A673 (cell line): ENCODE measurements at regions not wholly inside any gene's neighbourhood (a gene's known extent, or its start where the extent isn't known, plus 50 kb on each side); places are given as distances from the start of the nearest gene placed in this dataset.
"Not testable (repeated sequence)": the region's sequence is repeated elsewhere in the genome, so short reads cannot be mapped to it uniquely, and the experiment has no call there.

Experiments used
- BruUV-seq: library from RNA; stranded (reverse); fragments of 400-500 nt; replicated peaks from 2 replicates; lab custom pipeline; 2021; lab: Mats Ljungman, UMichigan
- CTCF ChIA-PET: fragments of 300-600 bp; sonication (Branson Sonifier 250); formaldehyde crosslinking; loops from one replicate; lab custom pipeline; 2022; ENCODE audit warnings: antibody characterized with exemption; lab: Charles Lee
- POLR2A ChIA-PET: fragments of 300-600 bp; sonication (Branson Sonifier 250); formaldehyde crosslinking; loops from one replicate; lab custom pipeline; 2022; ENCODE audit warnings: antibody characterized with exemption; ENCODE audit not compliant: low non-redundant PET; lab: Charles Lee
- DNase-seq: peaks from one replicate; pipeline ENCODE4 v3.0.0-alpha.2; 2015; ENCODE audit warnings: low spot score
- H3K27ac ChIP-seq: fragments of 200-600 bp; sonication (generic); 2 replicates; pipeline ENCODE4 v1.5.1; 2016; ENCODE audit warnings: mixed run types, low read depth, mild to moderate bottlenecking, mixed read lengths, antibody characterized with exemption, low read length; ENCODE audit not compliant: poor library complexity, severe bottlenecking
- H3K27me3 ChIP-seq: fragments of 200-600 bp; sonication (generic); replicated peaks from 2 replicates; pipeline ENCODE4 v1.6.1; 2017; ENCODE audit warnings: mixed run types, low read depth, mild to moderate bottlenecking, mixed read lengths, antibody characterized with exemption, low read length; ENCODE audit not compliant: insufficient read depth, poor library complexity
- H3K36me3 ChIP-seq: fragments of 200-600 bp; sonication (generic); 2 replicates; pipeline ENCODE4 v1.6.1; 2016; ENCODE audit warnings: mixed run types, mild to moderate bottlenecking, mixed read lengths, antibody characterized with exemption, low read length; ENCODE audit not compliant: insufficient read depth, poor library complexity, severe bottlenecking
- H3K4me1 ChIP-seq: fragments of 200-600 bp; sonication (generic); 2 replicates; pipeline ENCODE4 v1.6.1; 2017; ENCODE audit warnings: mixed run types, mild to moderate bottlenecking, mixed read lengths, antibody characterized with exemption, low read length; ENCODE audit not compliant: insufficient read depth, poor library complexity, severe bottlenecking
- H3K4me3 ChIP-seq: fragments of 200-600 bp; sonication (generic); 2 replicates; pipeline ENCODE4 v1.5.1; 2016; ENCODE audit warnings: low read depth, mixed run types, mild to moderate bottlenecking, mixed read lengths, low read length; ENCODE audit not compliant: poor library complexity, severe bottlenecking
- H3K9me3 ChIP-seq: fragments of 200-600 bp; sonication (generic); 2 replicates; pipeline ENCODE4 v1.6.1; 2016; ENCODE audit warnings: mixed run types, low read depth, mild to moderate bottlenecking, mixed read lengths, antibody characterized with exemption, low read length; ENCODE audit not compliant: poor library complexity, severe bottlenecking
- CTCF ChIP-seq: fragments of 300-800, 200-600 bp; sonication (generic); conservative IDR thresholded peaks from 2 replicates; pipeline ENCODE4 v1.5.1; 2017; ENCODE audit warnings: low read depth, mild to moderate bottlenecking, antibody characterized with exemption, low read length, moderate library complexity, mixed read lengths
- intact Hi-C: fragments of 100-400 bp; cut with micrococcal nuclease; formaldehyde crosslinking; loops from one replicate; pipeline ENCODE4 v1.10.0; 2022; ENCODE audit not compliant: unreplicated experiment

DNA sequence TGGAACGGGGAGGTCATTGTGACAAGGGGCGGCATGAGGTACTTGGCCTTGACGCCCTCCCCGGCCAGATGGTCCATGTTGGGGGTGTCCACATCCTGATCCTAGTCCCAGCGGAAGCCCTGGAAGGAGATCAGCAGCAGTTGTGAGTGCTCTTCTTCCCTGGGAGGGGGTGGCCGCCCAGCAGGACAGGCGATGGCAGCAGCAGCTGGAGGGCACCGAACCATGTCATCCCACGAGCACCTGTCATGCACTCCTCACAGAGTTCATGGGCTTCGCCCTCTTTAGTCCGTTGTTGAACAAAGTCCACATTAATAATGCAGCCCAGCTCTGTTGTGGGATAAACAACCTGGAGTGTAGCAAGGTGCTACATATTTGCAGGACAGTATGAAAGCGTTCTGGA lies 130.7 kb downstream of the UNC93B1 start:
- H3K4me1 ChIP-seq, H3K27ac ChIP-seq, H3K4me3 ChIP-seq, DNase-seq, H3K9me3 ChIP-seq, H3K27me3 ChIP-seq, intact Hi-C loops, H3K36me3 ChIP-seq, POLR2A ChIA-PET, CTCF ChIA-PET, BruUV-seq: not testable (repeated sequence)

DNA sequence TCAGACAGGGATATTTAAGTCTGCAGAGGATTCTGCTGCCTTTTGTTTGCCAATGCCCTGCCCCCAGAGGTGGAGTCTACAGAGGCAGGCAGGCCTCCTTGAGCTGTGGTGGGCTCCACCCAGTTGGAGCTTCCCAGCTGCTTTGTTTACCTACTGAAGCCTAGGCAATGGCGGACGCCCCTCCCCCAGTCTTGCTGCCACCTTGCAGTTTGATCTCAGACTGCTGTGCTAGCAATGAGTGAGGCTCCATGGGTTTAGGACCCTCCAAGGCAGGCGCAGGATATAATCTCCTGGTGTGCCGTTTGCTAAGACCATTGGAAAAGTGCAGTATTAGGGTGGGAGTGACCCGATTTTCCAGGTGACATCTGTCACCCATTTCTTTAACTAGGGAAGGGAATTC lies 132.7 kb downstream of the UNC93B1 start:
- intact Hi-C loops, POLR2A ChIA-PET, H3K27ac ChIP-seq, H3K27me3 ChIP-seq, CTCF ChIA-PET, BruUV-seq, H3K4me3 ChIP-seq, H3K36me3 ChIP-seq, H3K9me3 ChIP-seq, H3K4me1 ChIP-seq, DNase-seq: not testable (repeated sequence)

GRCh38 chr11:67862896-67863295 lies 141.0 kb downstream of the UNC93B1 start:
- H3K27me3 ChIP-seq, POLR2A ChIA-PET: not testable (repeated sequence)

DNA sequence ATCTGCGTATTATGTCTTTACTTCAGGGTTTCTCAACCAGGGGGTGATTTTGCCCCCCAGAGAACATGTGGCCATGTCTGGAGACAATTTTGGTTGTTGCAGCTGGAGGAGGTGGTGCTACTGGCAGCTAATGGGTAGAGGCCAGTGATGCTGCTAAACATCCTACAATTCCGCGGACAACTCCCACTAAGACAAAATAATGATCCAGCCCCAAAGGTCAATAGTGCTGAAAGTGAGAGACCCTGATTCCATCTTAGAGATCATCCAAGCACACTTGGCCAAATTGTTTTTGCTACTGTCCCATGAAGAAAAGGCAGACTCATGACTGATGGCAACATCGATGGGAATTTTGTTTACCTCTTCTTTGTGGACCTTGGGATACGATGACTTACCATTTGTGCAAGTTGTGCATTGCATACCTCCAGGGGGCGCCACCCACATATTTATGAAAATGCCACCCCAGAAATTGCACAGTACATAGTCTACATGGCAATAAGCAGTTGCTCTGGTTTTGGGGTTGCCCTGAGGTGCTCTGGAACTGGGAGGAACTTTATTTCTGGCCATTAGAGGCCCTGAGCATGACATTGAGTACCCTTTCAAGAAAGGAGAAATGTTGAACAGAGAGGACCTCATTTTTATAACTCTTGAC lies 144.3 kb downstream of the UNC93B1 start:
- POLR2A ChIA-PET, intact Hi-C loops, BruUV-seq: not testable (repeated sequence)

More at GRCh38 chr11:67862896-67863295, 141.0 kb downstream of the UNC93B1 start:
- intact Hi-C loops, H3K4me1 ChIP-seq, H3K36me3 ChIP-seq, CTCF ChIA-PET, H3K9me3 ChIP-seq, H3K4me3 ChIP-seq, DNase-seq, H3K27ac ChIP-seq, BruUV-seq: not testable (repeated sequence)

DNA sequence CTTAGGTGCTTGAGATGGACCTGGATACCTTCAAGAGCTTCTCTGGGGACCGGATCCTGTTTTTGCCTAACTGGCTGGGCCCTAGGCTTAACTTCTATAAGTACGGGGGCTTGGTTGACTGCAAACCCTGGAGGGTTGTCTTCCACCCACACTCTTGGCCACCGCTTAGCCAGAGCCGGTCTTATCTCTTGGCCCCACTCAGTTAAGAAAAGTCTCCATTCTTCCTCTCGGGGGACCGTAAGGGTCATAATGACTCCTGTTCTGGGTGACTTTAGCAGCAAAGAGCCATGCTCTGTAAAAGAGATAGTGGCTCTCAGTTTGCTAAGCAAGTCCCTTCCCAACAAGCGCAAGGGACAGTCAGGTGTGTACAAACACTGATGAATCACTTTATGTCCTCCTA lies 153.2 kb downstream of the UNC93B1 start:
- BruUV-seq, intact Hi-C loops, DNase-seq: not testable (repeated sequence)

More for the DNA sequence above, 144.3 kb downstream of the UNC93B1 start:
- H3K4me3 ChIP-seq, H3K9me3 ChIP-seq, H3K36me3 ChIP-seq, H3K27me3 ChIP-seq, H3K4me1 ChIP-seq, H3K27ac ChIP-seq, CTCF ChIA-PET: not testable (repeated sequence)
- TF ChIP-seq CTCF: peak; percentile 34
- DNase-seq: peak; percentile 15

DNA sequence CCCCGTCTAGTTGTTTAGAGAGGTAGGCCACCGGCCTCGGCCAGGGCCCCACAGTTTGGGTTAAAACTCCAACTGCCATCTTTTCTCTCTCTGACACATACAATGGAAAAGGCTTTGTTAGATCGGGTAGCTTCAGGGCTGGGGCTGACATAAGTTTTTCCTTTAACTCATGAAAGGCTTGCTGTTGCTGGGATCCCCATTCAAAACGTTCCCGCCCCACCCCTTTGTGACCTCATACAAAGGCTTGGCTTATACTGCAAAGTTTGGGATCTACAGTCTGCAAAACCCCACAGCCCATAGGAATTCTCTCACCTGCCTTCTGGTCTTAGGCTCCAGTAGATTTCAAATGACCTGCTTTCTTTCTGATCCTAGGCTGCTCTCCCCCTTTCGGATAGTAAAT lies 154.1 kb downstream of the UNC93B1 start:
- H3K4me1 ChIP-seq, BruUV-seq, H3K36me3 ChIP-seq, DNase-seq, H3K27me3 ChIP-seq, H3K4me3 ChIP-seq, CTCF ChIA-PET, POLR2A ChIA-PET, H3K27ac ChIP-seq, H3K9me3 ChIP-seq: not testable (repeated sequence)
- intact Hi-C loops: loop anchor here (10.0 kb wide), 1 partner anchor 145 kb away; no protein-coding TSS in a partner anchor

More for the DNA sequence above, 153.2 kb downstream of the UNC93B1 start:
- H3K27me3 ChIP-seq, H3K36me3 ChIP-seq, H3K4me1 ChIP-seq, H3K27ac ChIP-seq, POLR2A ChIA-PET, H3K9me3 ChIP-seq, H3K4me3 ChIP-seq, CTCF ChIA-PET: not testable (repeated sequence)
